ENCODE measurements at regions not wholly inside any gene's neighbourhood (a gene's known extent, or its start where the extent isn't known, plus 50 kb on each side); places are given as distances from the start of the nearest gene placed in this dataset.

DNA sequence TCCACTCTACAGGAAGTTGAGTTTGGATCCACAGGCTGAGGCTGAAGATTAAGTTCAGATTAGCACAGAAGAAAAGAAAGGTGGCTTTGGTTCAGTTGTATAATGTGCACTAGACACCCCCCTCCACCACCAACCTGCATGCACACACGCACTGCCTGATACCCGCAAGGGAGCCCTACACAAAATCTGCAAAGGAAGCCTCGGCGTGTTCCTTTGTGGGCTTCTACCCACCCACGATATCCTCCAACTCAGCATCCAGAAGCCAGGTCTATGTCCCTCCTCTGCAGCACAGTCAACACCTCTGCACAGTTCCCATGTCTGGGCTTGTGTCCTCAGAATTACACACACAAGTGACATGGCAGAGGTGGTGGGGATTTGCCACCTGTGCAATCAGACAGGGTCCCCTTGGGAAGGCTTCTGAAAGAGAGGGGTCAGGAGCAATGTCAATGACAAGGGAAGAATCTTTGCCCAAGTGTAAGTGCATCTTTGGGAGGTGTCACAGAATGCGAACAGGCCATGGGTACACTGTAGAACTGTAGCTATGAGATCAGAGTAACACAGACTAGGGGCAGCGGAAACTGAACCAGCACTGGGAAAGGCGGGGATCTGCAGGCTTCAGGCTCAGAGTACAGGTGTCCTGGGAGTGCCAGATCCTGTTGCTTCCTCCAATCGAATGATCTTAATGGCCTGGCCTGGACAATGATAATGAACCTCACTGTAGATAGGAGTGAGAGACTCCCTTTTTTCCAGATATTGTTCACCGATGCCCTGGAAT lies 148.6 kb upstream of the ETV3 start:
- peaks cover 100% of the 10 kb centered on the region for H3K27me3 ChIP-seq (ENCODE audit: insufficient read depth, low read depth, severe bottlenecking)
- TF ChIP-seq, protein P1, sequence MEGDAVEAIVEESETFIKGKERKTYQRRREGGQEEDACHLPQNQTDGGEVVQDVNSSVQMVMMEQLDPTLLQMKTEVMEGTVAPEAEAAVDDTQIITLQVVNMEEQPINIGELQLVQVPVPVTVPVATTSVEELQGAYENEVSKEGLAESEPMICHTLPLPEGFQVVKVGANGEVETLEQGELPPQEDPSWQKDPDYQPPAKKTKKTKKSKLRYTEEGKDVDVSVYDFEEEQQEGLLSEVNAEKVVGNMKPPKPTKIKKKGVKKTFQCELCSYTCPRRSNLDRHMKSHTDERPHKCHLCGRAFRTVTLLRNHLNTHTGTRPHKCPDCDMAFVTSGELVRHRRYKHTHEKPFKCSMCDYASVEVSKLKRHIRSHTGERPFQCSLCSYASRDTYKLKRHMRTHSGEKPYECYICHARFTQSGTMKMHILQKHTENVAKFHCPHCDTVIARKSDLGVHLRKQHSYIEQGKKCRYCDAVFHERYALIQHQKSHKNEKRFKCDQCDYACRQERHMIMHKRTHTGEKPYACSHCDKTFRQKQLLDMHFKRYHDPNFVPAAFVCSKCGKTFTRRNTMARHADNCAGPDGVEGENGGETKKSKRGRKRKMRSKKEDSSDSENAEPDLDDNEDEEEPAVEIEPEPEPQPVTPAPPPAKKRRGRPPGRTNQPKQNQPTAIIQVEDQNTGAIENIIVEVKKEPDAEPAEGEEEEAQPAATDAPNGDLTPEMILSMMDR (IDR thresholded peaks at IDR 0.05; ENCODE audit: low read depth, low read length) = no peak
- H3K4me3 ChIP-seq (ENCODE audit: low read depth, low read length) = no peak overlapping the region
- H3K36me3 ChIP-seq = no peaks in the 10 kb centered on the region
- H3K27ac ChIP-seq = no peak overlapping the region
- no peaks in the 10 kb centered on the region for H3K9me3 ChIP-seq (ENCODE audit: severe bottlenecking)
- no peak for DNase-seq

DNA sequence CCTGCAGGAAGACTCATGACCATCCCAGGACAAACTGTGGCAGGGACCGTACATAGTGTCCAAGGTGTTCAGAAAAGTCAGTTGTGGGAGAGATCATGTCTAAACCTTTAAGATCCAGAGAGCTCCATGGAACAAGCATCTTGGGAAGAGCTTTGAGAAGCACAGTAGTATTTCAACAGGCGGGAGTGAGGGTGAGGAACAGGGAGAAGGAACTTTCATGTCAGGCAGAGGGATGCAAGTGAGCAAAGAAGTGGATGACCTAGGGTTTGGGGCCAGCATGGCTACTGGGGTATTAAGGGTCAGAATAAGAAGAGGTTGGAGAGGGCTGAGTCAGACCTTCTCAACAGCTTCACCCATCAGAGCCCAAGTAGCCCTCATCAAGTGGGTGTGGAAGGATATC lies 147.9 kb upstream of the ETV3 start:
- TF ChIP-seq, protein P1 (IDR thresholded peaks at IDR 0.05; ENCODE audit: low read depth, low read length) = no peak
- peaks cover 100% of the 10 kb centered on the region for H3K27me3 ChIP-seq (ENCODE audit: insufficient read depth, low read depth, severe bottlenecking)

DNA sequence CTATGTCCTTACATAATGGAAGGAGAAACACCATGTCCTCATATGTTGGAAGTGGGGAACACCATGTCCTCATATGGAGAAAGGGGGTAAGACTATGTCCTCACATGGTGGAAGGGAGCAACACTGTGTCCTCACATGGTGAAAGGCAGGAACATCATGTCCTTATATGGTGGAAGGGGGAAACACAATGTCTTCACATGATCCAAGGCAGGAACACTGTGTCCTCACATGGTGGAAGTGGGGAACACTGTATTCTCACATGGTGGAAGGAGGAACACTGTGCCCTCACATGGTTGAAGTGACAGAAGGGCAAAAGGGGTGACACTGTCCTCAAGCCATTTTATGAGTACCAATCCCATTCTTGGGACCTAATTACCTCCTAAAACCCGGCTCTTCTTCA lies 146.3 kb upstream of the ETV3 start:
- Histone ChIP-seq H3K27me3 (ENCODE audit: insufficient read depth, low read depth, severe bottlenecking) (peaks cover 100% of the 10 kb centered on the region), H3K4me3 (ENCODE audit: low read depth, low read length) (no peak overlapping the region), H3K36me3 (no peaks in the 10 kb centered on the region), H3K27ac (no peak overlapping the region), H3K9me3 (ENCODE audit: severe bottlenecking) (peaks cover 3% of the 10 kb centered on the region)
- TF ChIP-seq, protein P1 (IDR thresholded peaks at IDR 0.05; ENCODE audit: low read depth, low read length) = no peak
- DNase-seq = no peak

More for the DNA sequence above, 147.9 kb upstream of the ETV3 start:
- DNase-seq = no peak
- no peaks in the 10 kb centered on the region for H3K9me3 ChIP-seq (ENCODE audit: severe bottlenecking)
- H3K4me3 ChIP-seq (ENCODE audit: low read depth, low read length) = no peak overlapping the region
- H3K36me3 ChIP-seq = no peaks in the 10 kb centered on the region
- no peak overlapping the region for H3K27ac ChIP-seq

DNA sequence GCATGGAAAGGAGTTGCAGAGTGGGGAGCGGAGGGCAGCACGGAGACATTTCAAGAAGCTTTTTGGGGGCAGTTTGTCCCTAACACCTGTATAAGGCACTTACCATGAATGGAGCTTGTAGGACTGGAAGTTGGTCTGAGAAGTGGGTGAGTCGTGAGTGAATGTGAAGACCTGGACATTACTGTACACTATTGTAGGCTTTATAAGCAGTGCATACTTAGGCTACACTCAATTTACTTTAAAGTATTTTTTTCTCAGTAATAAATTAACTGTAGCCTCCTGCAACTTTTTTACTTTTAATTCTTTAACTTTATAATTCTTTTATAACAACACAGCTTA lies 141.6 kb upstream of the ETV3 start:
- H3K36me3 ChIP-seq = no peaks in the 10 kb centered on the region
- peaks cover 100% of the 10 kb centered on the region for H3K27me3 ChIP-seq (ENCODE audit: insufficient read depth, low read depth, severe bottlenecking)
- H3K27ac ChIP-seq = no peak overlapping the region
- TF ChIP-seq, protein P1 (IDR thresholded peaks at IDR 0.05; ENCODE audit: low read depth, low read length) = no peak
- peaks cover 16% of the 10 kb centered on the region for H3K9me3 ChIP-seq (ENCODE audit: severe bottlenecking)
- H3K4me3 ChIP-seq (ENCODE audit: low read depth, low read length) = no peak overlapping the region
- no peak for DNase-seq

DNA sequence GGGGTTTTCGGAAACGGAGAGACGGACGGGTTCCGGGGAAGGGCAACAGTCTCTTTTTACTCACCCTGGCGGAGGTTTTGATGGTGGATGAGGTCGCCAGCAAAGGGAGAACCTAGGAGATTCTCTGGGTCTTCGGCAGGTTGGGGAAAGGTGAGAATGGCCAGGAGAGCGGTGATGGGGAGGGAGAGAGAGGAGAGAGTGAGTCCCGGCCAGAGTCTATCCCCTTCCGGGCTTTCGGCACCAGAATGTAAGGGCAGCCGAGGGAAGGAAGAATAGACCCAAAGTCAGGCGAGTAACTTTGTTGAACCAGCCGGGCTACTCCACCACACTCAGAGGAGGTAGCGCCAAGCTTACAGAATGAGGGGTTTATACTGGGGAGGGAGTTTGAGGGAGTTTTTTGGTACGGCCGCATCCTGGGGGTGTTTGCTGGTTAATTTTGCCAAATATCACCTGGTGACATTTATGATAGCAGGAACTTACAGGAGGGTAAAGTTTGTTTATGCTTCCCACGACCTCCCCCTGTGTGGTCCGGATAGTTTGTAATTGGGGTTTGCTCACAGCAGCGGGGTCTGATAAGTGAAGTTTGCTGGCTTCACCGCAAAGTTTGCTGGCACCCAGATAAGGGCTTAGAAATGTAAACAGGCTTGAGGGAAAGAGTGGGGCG lies 141.1 kb upstream of the ETV3 start:
- H3K27me3 ChIP-seq (ENCODE audit: insufficient read depth, low read depth, severe bottlenecking) = peaks cover 100% of the 10 kb centered on the region
- no peak for DNase-seq
- H3K36me3 ChIP-seq = no peaks in the 10 kb centered on the region
- TF ChIP-seq, protein P1 (IDR thresholded peaks at IDR 0.05; ENCODE audit: low read depth, low read length) = no peak
- H3K9me3 ChIP-seq (ENCODE audit: severe bottlenecking) = peaks cover 18% of the 10 kb centered on the region
- H3K27ac ChIP-seq = no peak overlapping the region
- H3K4me3 ChIP-seq (ENCODE audit: low read depth, low read length) = no peak overlapping the region

Data from WERI-Rb-1 (cell line).